NCI-H748 (cell line): ENCODE measurements at regions not wholly inside any gene's neighbourhood (a gene's known extent, or its start where the extent isn't known, plus 50 kb on each side); places are given as distances from the start of the nearest gene placed in this dataset.

Source experiments
- DNase-seq: peaks from one replicate; lab custom pipeline; 2025; ENCODE audit not compliant: unreplicated experiment; lab: John Stamatoyannopoulos, UW

DNA sequence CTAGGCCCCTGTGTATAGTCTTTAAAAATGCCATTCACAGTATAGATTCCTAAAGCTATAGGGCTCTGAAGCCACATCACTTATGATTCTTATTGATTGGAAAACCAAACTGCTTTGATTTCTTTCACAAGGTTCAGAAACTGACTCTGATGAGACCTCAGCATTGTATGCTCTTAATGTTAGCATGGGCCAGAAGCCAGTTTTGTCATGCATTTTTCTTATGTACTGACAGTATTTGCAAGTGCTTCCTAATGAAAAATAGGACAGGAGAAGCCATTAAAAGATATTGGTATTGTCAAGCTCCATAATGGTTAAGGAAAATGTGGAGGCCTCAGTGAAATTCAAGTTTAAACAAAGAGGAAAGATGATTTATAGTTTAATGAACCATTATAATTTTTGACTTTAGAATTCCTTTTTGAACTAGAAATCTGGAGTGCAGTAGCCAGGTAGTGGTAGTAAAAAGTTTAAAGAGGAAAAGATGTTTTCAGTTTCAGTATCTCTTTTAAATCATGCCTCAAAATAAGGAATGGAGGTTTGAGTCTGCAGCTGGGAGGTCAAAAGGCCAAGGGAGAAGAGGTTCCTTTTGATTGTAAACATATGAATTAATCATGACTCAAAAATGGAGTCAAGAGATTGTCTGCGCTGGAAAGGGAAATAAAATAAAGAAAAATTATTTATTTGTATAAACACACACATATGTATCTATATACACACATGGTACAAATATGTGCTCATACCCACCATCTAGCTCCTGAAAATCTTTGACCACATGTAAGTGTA, 388.1 kb upstream of the PRICKLE1 start:
- no peak for DNase-seq

DNA sequence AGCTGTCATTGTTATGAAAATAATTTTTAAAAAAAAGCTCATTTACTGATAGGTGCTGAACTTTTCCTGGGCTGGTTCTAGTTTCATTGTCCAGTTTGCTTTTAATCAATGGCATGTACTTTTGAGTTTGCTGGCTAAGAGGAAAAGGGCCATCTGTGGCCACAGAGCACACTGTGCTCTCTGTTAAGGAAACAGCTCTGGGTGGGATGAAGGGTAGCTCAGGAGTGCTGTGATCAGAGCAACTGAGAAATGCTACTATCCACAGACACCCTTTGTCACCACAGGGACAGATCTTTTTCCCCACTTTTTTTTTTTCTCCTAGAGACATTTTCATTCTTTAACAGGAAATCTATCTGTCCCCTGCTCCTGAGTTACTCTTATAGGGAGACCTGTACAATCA, 387.1 kb upstream of the PRICKLE1 start:
- DNase-seq = no peak

DNA sequence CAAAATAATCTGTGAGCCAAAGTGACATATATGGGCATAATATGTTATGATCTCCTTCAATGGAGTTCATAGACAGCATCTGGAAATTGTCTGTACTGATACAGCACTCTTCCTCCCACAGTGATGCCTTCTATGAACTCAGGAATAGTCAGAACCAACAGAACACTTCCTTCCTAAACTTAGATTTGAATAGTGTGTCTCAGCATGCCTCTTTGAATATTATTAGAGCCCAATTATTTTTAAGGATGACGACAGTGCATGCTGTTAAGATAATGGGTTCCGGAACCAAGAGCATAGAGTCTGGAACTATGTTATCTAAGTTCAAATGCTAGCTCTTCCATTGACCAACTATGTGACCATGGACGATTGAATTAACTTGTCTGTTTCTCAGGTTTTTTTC, 386.6 kb upstream of the PRICKLE1 start:
- DNase-seq = no peak

DNA sequence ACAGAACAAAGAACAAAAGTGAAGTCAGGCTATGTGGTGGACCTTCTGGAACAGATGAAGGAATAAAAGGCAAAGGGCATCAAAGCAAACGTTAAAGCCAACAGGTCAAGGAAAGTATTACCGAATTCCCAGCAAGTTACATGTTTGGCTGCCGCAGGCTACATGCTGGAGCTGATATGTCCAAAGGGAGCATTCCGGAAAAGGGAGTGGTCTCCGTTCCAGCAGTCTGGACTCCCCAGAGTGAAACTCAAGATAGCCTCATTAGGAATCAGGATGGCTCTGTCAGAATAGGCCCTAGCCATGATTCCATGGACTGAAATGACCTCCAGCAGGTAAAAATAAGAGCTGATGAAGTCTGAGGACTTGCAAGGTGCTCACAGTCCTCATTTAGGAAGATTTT, 379.8 kb upstream of the PRICKLE1 start:
- no peak for DNase-seq

DNA sequence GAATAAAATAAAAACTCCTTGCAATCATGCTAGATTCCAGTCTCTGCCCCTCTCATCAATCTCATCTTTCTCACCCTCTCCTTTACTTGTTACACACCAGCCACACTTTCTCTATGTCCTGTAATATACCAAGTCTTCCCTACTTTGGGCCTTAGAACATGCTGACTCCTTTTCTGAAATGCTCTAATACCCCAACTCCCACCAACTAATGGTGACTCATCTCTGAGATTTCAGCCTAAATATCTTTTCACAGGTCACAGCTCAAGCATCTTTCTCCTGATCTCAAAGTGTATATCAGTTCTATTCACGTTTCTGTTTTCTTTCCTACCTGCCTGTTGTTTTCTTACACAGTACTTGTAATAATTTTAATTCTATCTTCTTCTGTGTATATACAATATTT, 378.9 kb upstream of the PRICKLE1 start:
- DNase-seq = no peak

DNA sequence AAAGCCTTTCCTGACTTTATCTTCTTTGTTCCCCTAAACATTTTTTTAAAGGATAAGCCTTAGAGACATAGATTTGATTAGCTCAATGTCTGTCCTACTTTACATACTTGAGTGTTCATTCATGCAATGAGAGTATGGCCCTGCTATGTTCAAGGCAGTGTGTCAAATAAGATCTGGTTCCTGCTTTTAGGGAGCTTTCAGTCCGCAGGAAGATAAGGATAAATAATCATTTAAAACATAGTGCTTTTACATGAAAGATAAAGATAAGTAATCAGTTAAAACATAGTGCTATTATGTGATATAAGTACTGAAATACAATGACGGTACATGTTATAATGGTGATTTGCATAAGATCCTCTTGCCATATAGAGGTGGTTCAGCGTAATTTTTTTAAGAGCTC, 378.3 kb upstream of the PRICKLE1 start:
- no peak for DNase-seq

DNA sequence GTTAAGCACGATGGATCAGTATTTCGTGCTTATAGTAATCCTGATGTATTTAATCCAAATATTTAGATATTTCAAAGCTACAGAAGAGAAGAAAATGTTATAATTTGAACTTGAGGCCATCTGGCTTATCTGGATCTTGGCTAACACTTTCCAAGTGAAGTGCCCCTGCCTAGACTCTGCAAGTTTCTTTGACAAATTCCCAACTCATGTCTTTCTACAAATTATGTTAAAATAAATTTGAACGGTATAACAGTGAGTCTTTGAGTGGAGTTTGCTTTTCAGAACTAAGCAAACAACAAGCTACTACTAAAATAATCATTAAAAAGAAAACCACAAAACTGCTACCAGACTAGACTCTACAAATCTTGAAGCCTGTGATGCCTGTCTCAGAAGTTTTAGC, 374.4 kb upstream of the PRICKLE1 start:
- DNase-seq = no peak

DNA sequence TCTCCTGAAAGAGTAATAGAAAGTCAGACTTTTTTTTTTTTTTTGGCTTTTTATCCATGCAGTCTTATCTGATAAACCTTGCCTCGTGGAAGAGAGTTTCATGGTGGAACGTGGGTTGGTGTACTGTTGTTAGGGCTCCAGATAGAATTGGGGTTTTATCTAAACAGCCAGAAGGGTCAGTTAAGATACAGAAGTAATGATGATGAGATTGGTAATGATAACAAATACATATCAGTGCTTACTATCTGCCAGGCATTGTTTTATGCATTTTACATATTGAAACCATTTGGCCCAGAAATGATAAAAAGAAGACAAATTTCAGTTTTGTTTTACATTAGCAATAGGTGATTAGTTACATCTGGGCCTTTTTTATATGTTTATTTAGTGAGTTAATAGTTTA, 372.8 kb upstream of the PRICKLE1 start:
- no peak for DNase-seq

DNA sequence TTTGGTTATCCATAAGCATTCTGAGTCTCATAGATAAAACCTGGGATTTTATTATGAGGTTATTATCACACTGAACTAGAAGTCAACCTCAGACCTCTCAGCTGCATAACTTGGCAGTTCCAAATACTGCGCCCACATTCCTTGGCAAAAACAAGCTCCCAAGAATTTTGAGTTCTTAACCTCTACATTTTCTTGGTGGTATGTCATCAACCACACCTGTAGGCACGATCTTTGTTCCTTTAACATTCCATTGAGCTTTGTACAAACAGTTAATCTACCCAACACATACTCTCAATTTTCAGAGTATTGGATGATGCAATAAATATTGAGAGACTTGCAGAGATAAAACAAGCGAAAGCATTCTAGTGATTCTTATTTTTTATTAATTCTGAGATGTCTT, 371.8 kb upstream of the PRICKLE1 start:
- no peak for DNase-seq

DNA sequence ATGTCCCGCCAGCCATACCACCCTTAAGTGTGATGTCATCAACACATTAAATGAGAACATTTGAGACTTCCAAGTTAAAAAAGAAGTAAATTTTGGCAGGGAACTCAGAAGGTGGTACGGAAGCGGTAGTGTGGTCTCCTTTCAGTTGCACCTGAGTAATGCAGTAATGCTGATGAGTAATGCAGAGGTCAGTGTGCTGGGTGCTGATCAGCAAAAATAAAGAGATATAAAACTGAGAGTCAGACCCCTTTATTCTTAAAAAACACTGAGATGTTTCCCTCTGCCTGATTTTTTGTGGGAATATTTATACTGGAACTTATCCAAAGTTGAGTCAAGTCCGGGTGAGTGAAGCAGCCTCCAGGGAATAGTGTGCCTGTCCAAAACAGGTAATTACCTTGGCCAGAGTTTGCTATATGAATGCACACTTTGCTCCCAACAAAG, 370.6 kb upstream of the PRICKLE1 start:
- no peak for DNase-seq

DNA sequence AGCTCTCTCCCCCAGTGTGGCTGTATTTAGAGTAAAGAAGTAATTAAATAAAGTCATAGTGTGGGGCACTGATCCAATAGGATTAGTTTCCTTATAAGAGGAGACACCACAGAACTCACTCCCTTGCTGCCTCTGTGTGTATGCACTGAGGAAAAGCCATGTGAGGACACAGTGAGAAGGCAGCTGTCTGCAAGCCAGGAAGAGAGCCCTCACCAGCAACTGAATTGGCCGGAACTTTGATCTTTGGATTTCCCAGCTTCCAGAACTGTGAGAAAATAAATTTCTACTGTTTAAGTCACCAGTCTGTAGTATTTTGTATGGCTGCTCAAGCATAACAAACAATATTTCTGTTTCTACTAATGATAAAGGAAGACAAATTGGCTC, 368.7 kb upstream of the PRICKLE1 start:
- no peak for DNase-seq

DNA sequence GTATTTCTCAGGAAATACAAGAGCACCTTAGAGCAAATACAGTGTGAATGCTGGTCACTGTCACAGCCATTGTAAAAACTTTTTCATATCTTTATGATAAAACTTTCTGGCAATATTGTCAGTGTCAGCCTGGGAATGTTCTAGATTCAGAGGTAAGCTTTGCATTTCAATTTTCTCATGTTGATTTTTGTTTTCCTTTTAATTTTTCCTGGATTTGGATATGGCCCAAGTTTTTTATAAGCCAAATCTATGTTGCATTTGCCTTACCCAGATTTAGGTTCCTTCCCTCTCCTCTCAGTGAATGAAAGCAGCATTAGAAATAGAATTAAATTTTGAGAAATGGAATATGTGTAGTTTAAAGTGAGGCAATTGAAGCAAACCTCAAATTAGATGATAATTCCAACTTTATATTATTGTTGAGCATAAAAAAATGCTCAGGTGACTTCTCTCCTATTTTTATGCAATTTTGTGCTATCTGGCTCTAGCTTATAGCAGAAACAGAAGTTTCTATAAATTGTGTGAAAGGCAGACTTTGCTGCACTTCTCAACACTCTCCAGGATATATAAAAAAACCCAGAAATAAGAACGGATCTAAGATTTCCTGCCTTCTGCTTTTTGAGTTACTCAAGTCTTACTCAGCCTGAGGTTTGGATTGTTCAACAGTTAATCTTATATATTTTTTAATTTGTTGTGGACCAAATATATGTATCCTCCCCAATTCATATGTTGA, 368.2 kb upstream of the PRICKLE1 start:
- DNase-seq = no peak

DNA sequence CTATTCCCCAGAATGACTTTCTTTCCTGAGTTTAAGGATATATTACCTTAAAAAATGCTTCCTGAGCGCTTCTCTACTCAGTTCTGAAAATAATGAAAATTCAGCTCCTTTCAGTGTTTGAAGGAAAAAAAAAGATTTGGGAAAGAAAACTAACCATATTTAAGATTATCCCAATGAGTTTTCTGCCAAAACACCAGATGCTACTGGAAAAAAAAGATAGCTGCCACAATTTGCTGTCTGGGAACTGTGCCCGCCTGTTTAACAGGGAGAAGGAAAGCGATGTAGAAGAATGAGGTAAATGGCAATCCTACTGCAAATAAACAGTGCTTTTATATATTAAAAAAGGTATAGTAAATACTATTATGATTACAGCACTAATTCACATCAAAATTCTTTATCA, 367.6 kb upstream of the PRICKLE1 start:
- DNase-seq = no peak

DNA sequence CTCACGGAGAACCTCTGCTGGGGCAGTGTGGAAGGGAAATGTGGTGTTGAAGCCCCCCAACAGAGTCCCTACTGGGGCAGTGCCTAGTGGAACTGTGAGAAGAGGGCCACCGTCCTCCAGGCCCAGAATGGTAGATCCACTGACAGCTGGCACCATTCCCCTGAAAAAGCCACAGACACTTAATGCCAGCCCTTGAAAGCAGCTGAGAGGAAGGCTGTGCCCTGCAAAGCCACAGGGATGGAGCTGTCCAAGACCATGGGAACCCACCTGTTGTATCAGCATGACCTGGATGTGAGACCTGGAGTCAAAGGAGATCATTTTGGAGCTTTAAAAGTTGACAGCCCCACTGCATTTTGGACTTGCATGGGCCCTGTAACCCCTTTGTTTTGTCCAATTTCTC, 363.5 kb upstream of the PRICKLE1 start:
- DNase-seq = no peak

DNA sequence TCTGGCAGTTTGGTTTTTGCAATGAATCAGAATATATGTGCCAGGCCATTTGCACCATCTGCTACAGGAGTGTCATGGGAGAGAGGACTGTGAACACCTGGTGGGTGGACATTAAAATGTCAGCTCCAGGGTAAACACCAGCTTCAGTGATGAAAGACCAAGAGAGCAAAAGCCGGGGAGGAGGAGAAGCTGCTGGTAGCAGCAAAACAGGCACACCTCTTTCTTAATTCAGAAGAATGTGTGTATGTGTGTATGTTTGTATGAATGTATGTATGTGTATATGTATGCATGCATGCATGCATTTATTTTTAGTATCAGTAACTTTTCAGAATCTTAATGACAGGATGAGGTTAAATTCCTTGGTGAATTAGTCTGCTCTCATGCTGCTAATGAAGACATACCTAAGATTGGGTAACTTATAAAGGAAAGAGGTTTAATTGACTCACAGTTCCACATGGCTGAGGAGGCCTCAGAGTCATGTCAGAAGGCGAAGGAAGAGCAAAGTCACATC, 357.4 kb upstream of the PRICKLE1 start:
- peak; percentile 76 for DNase-seq

DNA sequence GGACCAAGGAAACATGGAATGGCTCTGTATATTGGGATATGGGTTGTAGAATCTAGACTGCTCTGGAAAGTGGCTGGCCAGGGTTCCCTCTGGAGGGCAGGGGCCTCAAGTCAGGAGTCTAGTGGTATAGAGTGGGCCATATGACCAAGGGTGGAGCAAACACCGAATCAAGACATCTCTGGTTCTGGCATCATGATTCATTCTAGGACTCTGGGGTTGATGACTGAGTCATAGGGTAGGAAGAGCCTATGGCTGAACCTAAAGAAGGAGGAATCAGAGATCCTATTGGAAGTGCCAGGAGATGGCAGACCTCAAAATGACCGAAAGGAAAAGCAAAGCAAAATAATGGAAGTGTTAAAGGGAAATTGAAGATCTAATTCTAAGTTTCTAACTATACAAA, 356.4 kb upstream of the PRICKLE1 start:
- DNase-seq = no peak

DNA sequence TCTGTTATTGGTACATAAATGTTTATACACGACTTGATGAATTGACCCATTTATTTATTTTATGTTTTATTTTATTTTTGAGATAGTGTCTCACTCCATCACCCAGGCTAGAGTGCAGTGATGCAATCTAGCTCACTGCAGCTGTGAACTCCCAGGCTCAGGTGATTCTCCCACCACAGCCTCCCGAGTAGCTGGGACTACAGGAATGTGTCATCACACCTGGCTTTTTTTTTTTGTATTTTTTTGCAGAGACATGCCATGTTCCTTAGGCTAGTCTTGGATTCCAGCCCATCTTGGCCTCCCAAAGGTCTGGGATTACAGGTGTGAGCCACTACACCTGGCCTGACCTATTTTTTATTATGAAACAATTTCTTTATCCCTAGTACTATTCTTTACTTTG, 355.0 kb upstream of the PRICKLE1 start:
- DNase-seq = no peak

DNA sequence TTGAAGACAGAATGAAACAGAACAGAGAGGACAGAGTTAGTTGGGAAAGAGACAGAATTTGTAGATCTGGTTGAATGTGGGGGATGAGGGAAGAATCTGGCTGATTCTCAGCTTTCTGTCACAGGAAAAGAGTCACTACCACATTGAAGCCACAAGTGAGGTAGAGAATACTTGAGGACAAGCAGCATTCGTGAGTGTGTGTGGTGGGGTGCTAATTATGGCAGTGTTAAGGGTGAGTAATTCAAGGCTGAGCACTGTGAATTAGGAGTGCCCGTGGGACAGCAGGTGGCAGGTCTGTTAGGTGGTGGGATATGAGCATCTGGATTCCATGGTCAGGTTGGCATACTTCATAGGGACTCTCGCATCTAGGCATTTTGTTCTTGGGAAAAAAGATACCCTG, 347.4 kb upstream of the PRICKLE1 start:
- DNase-seq = no peak

DNA sequence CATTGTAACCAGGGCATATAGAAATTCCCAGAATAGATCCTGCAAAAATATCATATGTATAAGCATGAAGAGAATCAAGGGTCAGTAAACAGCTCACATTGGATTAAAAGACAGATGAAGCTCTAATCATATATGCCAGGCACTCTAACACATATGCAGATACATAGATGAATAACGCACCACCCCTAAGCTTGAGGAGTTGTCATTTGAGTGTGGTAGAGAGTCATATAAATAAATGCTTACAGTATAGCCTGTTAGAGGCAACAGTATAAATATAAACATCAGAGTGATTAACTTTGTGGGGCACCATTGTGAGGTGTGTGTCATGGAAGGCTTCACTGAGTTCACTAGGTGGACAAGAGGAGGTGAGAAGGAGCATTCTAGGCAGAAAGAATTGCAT, 346.7 kb upstream of the PRICKLE1 start:
- DNase-seq = no peak

DNA sequence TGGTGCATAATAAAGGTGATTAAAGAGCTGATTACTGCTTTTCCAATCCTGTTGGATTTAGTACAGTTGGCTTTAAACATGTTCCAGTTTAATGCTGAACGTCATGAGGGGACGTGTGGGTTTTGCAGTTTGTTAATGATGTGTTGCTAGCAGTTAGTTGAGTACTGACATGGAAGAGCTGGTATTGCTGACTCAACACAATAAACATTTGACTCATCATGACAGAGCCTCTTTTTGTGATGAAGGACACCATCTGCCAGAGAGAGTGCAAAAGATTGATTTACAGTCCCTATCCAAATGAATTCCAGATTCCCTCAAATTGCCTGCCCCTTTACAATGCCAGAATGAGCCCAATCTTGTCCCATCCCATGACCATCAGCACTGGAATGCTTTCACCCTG, 346.2 kb upstream of the PRICKLE1 start:
- no peak for DNase-seq

DNA sequence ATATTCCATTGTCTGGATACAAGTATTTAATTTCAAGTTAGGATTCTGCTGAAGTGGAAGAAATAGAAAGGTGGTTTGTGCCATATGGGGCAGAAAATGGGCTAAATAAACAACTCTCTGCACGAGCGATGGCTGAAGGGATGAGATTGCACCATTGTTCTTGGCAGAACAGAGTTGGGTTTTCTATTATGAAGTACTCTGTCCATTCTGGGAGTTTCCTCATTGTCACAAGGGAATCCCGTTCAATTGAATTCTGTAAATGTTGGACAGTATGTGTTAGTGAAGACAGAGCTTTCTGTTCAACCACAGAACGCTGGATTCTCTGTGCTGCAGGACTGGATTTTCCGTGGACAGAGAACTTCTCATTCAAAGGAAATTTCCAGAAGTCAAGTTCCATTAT, 345.5 kb upstream of the PRICKLE1 start:
- no peak for DNase-seq

DNA sequence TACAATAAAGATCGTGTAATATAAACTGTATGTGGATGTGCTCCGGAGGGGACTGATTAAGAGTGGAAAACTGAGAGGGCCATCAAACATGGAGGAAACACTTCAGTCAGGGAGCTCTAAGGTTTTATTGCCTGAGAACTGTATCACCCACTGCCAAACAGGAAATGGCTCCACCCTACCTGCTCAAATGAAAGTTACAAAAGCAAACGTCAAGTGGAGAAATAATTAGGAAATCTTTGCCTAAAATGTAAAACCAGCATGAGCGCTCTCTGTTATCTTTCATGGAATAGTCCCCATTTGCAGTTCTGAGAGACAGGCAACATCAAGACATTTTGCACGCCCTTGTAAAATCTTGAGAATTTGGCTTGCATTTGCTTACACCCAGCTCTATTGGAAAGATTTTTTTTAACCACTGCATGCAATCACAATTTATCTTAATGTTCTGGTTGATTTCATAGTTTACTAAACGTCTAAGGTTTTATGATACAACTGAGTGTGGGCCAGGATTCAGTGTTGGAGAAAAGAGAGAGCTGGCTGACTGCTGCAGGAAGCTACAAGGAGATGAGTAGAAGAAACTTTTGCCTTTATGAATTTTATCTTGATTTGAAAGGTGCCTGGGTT, 344.0 kb upstream of the PRICKLE1 start:
- DNase-seq = peak; percentile 82
